Right atrium auricular region (tissue), 2 donors: ENCODE measurements at regions not wholly inside any gene's neighbourhood (a gene's known extent, or its start where the extent isn't known, plus 50 kb on each side); places are given as distances from the start of the nearest gene placed in this dataset.

Experiments
- DNase-seq: peaks from one replicate; pipeline ENCODE4 v3.0.0-alpha.2; 2019; ENCODE audit warnings: low spot score
- H3K27ac ChIP-seq, 2 donors: fragments of 200-600 bp; sonication (generic); 1 replicate in 1 of 2; 2 replicates in 1 of 2; pipeline ENCODE4 v1.5.1; 2016 to 2019
- H3K27me3 ChIP-seq, 2 donors: fragments of 200-600 bp; sonication (generic); one replicate each; pipeline versions ENCODE4 v1.5.1 to v1.6.0; 2017 to 2019
- H3K36me3 ChIP-seq: fragments of 200-600 bp; sonication (generic); one replicate; pipeline ENCODE4 v1.5.1; 2016
- H3K4me1 ChIP-seq, 2 donors: fragments of 200-600 bp; sonication (generic); one replicate each; pipeline versions ENCODE4 v1.5.1 to v1.6.0; 2017 to 2019
- H3K4me3 ChIP-seq, 2 donors: fragments of 200-600 bp; sonication (generic); 1 replicate in 1 of 2; 2 replicates in 1 of 2; pipeline ENCODE4 v1.5.1; 2017 to 2019; ENCODE audit warnings: mild to moderate bottlenecking in 1 of 2, moderate library complexity in 1 of 2
- H3K9me3 ChIP-seq, 2 donors: fragments of 200-600 bp; sonication (generic); one replicate each; pipeline ENCODE4 v1.5.1; 2019
- CTCF ChIP-seq, 2 donors: fragments of 200-600 bp; sonication (generic); IDR thresholded peaks; one replicate each; pipeline ENCODE4 v1.5.1; 2019; ENCODE audit warnings: antibody characterized with exemption in 2 of 2

GRCh38 chr3:86737517-86737916 is 253.4 kb downstream of the VGLL3 start:
- no peaks in the 10 kb centered on the region for H3K9me3 ChIP-seq
- TF ChIP-seq CTCF (IDR thresholded peaks at IDR 0.05), result no peak
- no peak overlapping the region for H3K27ac ChIP-seq
- no peaks in the 10 kb centered on the region for H3K36me3 ChIP-seq
- H3K4me1 ChIP-seq, result no peaks in the 10 kb centered on the region
- no peaks in the 10 kb centered on the region for H3K27me3 ChIP-seq
- no peak overlapping the region for H3K4me3 ChIP-seq
- no peak for DNase-seq

GRCh38 chr3:86733257-86733656 is 257.7 kb downstream of the VGLL3 start:
- no peak for TF ChIP-seq CTCF (IDR thresholded peaks at IDR 0.05)

GRCh38 chr3:86731501-86731901 is 259.4 kb downstream of the VGLL3 start:
- Histone ChIP-seq H3K27ac (no peak overlapping the region), H3K27me3 (no peaks in the 10 kb centered on the region), H3K4me1 (no peaks in the 10 kb centered on the region), H3K9me3 (no peaks in the 10 kb centered on the region), H3K36me3 (no peaks in the 10 kb centered on the region), H3K4me3 (no peak overlapping the region)
- no peak for DNase-seq
- TF ChIP-seq CTCF (IDR thresholded peaks at IDR 0.05), result no peak

More at GRCh38 chr3:86733257-86733656, 257.7 kb downstream of the VGLL3 start:
- DNase-seq, result no peak
- Histone ChIP-seq H3K4me1 (no peaks in the 10 kb centered on the region), H3K27me3 (no peaks in the 10 kb centered on the region), H3K36me3 (no peaks in the 10 kb centered on the region), H3K27ac (no peak overlapping the region), H3K9me3 (no peaks in the 10 kb centered on the region), H3K4me3 (no peak overlapping the region)

- DNase-seq, result no peak
- no peak overlapping the region for H3K4me3 ChIP-seq
- no peak for TF ChIP-seq CTCF (IDR thresholded peaks at IDR 0.05)
- H3K27me3 ChIP-seq, result no peaks in the 10 kb centered on the region
- H3K27ac ChIP-seq, result no peak overlapping the region
- H3K9me3 ChIP-seq, result no peaks in the 10 kb centered on the region
- H3K36me3 ChIP-seq, result no peaks in the 10 kb centered on the region
- H3K4me1 ChIP-seq, result no peaks in the 10 kb centered on the region
These were observed 267.5 kb downstream of the VGLL3 start for GRCh38 chr3:86723433-86723832.

GRCh38 chr3:86711634-86712033 is 279.3 kb downstream of the VGLL3 start:
- TF ChIP-seq CTCF (IDR thresholded peaks at IDR 0.05), result no peak
- H3K4me3 ChIP-seq, result no peak overlapping the region
- no peaks in the 10 kb centered on the region for H3K36me3 ChIP-seq
- no peaks in the 10 kb centered on the region for H3K4me1 ChIP-seq
- H3K27me3 ChIP-seq, result no peaks in the 10 kb centered on the region
- no peaks in the 10 kb centered on the region for H3K9me3 ChIP-seq
- no peak for DNase-seq
- no peak overlapping the region for H3K27ac ChIP-seq

- TF ChIP-seq CTCF (IDR thresholded peaks at IDR 0.05), result no peak
- Histone ChIP-seq H3K4me3 (no peak overlapping the region), H3K27me3 (no peaks in the 10 kb centered on the region), H3K4me1 (no peaks in the 10 kb centered on the region), H3K27ac (no peak overlapping the region), H3K36me3 (no peaks in the 10 kb centered on the region), H3K9me3 (peaks cover 0 to 6% of the 10 kb centered on the region in 2 donors)
- no peak for DNase-seq
These were observed 282.1 kb downstream of the VGLL3 start for GRCh38 chr3:86708893-86709292.
